Activated CD4-positive, alpha-beta T cell treated with anti-CD3 and anti-CD28 coated beads, Interleukin-2, amount 10 ng/mL, durations not matched to agents 24 days and 14 days (primary cell): ENCODE measurements at regions not wholly inside any gene's neighbourhood (a gene's known extent, or its start where the extent isn't known, plus 50 kb on each side); places are given as distances from the start of the nearest gene placed in this dataset.
"Not testable (repeated sequence)": the region's sequence is repeated elsewhere in the genome, so short reads cannot be mapped to it uniquely, and the experiment has no call there.

Experiments
- DNase-seq: peaks from one replicate; pipeline ENCODE4 v3.0.0; 2022
- H3K27ac Mint-ChIP-seq: one replicate; pipeline ENCODE4 v1.8.0; 2022; ENCODE audit warnings: mild to moderate bottlenecking, mixed read lengths
- H3K27me3 Mint-ChIP-seq: one replicate; pipeline ENCODE4 v1.8.0; 2022; ENCODE audit warnings: mixed read lengths
- H3K36me3 Mint-ChIP-seq: one replicate; pipeline ENCODE4 v1.8.0; 2022; ENCODE audit warnings: low read depth, mild to moderate bottlenecking, mixed read lengths
- H3K4me1 Mint-ChIP-seq: one replicate; pipeline ENCODE4 v1.8.0; 2021; ENCODE audit warnings: mixed read lengths
- H3K4me3 Mint-ChIP-seq: one replicate; pipeline ENCODE4 v1.8.0; 2022; ENCODE audit warnings: mild to moderate bottlenecking, moderate library complexity, mixed read lengths
- H3K9me3 Mint-ChIP-seq: one replicate; pipeline ENCODE4 v1.8.0; 2021; ENCODE audit warnings: mixed read lengths
- intact Hi-C: fragments of 100-400 bp; cut with micrococcal nuclease; formaldehyde crosslinking; loops from one replicate; pipeline ENCODE4 v1.15.1; 2023

DNA sequence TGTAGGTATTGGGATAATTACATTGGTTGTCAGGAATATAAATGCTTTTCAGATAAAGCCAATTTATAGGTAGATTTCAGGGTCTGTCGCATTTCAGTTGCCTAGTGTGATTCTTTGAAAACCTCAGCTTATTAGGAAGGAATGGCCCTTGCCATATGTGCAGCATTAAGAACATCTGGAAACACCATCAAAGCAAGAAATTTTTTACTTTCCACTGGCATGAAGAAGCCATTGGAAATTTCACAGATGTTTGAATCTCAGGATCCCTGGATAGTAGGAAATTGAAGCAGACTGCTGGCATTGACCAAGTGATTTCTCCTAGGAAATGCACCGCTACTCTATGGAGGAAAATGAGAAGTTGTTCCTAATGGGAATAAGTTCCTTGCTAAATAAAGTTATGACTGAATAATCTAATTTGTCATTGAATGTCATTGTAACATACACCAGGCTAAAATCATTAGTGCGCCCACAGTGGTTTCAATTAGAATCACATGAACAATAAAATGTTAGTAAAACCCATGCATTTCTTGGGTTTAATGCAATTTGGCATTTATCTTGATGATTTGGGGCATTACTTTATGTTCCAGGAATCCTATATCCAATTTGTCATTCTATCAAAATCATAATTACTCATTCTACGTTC, 950.1 kb downstream of the EPHA7 start:
- no peaks in the 10 kb centered on the region for H3K36me3 Mint-ChIP-seq
- DNase-seq, result no peak
- no peak overlapping the region for H3K4me3 Mint-ChIP-seq
- intact Hi-C loops, result no loop called here
- H3K27me3 Mint-ChIP-seq, result no peaks in the 10 kb centered on the region
- H3K4me1 Mint-ChIP-seq, result no peaks in the 10 kb centered on the region
- H3K9me3 Mint-ChIP-seq, result no peaks in the 10 kb centered on the region
- H3K27ac Mint-ChIP-seq, result no peak overlapping the region

DNA sequence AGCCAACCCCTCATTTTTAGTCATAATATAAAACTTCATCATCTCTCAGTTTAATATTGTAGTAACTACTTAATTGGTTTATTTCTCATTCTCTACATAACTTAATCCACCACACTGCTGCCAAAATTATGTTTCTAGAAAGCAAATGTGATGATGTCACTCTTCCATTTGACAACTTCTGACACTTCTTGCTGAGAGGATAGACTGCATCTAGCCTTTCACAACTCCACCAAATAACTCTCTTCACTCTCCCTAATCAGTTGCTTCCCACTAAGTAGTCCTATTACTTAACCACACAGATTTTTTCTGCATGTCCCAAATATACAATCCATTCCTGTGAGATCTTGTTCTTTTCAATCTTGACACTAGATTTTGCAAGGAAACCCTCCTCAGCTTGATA, 951.3 kb downstream of the EPHA7 start:
- DNase-seq, result no peak
- Mint-ChIP-seq H3K36me3 (no peaks in the 10 kb centered on the region), H3K4me3 (no peak overlapping the region), H3K9me3 (no peaks in the 10 kb centered on the region), H3K27ac (no peak overlapping the region), H3K4me1 (no peaks in the 10 kb centered on the region), H3K27me3 (no peaks in the 10 kb centered on the region)
- intact Hi-C loops, result no loop called here

DNA sequence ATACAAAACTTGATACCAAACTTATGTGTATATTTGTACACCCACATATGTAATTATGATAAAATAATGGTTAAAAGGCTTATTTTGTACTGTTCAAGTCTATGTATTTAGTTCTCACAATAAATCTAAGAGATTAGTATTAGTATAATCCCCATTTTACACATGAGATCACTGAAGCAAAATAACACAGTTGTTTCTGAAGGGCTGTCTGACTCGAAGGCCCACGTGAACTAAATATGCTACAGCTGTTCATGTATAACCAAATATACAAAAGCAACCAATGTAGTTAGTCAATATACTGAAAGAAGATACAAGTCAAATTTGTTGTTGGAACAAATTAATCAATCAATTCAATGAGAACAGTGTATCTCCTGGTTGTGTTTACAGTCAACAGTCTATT, 959.2 kb downstream of the EPHA7 start:
- no peak overlapping the region for H3K27ac Mint-ChIP-seq
- no peaks in the 10 kb centered on the region for H3K9me3 Mint-ChIP-seq
- H3K27me3 Mint-ChIP-seq, result no peaks in the 10 kb centered on the region
- DNase-seq, result no peak
- H3K36me3 Mint-ChIP-seq, result no peaks in the 10 kb centered on the region
- no peaks in the 10 kb centered on the region for H3K4me1 Mint-ChIP-seq
- intact Hi-C loops, result no loop called here
- no peak overlapping the region for H3K4me3 Mint-ChIP-seq

DNA sequence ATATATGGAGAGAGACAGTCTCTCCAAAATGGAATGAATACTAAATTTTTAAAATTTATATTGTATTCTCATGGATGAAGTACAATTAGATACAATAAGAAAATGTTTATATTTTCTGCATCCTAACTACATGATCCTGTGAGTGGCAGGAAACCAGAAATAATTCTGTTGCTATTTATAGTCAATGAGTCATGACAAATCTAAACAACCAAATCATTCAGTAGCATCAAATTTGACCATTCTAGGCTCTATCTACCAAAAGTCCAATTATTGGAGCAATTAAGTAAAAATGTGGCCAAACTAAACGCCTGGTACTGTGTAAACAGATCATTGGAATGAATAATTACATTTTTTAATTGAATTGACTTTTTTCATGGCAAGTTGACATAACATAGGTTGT, 959.8 kb downstream of the EPHA7 start:
- H3K27me3 Mint-ChIP-seq, result no peaks in the 10 kb centered on the region
- H3K4me1 Mint-ChIP-seq, result no peaks in the 10 kb centered on the region
- H3K27ac Mint-ChIP-seq, result no peak overlapping the region
- no peaks in the 10 kb centered on the region for H3K9me3 Mint-ChIP-seq
- intact Hi-C loops, result no loop called here
- H3K4me3 Mint-ChIP-seq, result no peak overlapping the region
- DNase-seq, result no peak
- H3K36me3 Mint-ChIP-seq, result no peaks in the 10 kb centered on the region

DNA sequence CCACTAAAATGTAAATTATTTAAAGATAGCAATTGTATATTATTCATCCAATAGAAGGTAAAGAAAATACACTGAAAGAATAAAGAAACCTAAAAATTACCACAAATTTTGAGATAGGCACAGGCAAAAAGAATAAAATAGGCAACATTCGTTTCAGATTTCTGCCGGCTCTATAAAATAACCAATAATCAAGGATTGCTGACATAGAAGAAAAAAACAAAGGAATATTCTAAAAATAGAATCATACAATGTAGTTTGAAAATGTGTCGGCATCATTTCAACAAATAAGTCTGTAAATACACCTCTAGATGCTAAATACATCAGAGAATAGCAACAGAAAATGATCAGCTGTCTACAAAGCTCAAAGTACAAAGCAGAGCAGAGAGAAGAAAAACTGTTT, 973.3 kb downstream of the EPHA7 start:
- no peaks in the 10 kb centered on the region for H3K4me1 Mint-ChIP-seq
- DNase-seq, result no peak
- H3K27ac Mint-ChIP-seq, result no peak overlapping the region
- intact Hi-C loops, result no loop called here
- peaks cover 4% of the 10 kb centered on the region for H3K9me3 Mint-ChIP-seq
- no peaks in the 10 kb centered on the region for H3K36me3 Mint-ChIP-seq
- no peak overlapping the region for H3K4me3 Mint-ChIP-seq
- no peaks in the 10 kb centered on the region for H3K27me3 Mint-ChIP-seq

DNA sequence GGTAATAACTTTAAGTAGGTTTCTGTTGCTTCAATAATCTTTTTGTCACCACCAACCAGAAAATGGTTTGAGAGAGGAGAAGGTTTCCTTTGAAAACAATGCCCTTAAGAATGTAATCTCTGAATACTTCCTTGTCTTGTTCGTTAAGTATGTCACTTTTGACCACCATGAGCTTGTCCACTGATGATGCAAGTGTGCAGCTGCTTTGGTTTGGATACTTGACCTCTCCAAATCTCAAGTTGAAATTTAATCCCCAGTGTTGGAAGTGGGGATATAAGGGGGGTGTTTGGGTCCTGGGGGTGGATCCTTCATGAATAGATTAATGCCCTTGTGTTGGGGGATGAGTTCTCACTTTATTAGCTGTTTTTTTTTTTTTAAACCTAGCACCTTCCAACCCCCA, 985.4 kb downstream of the EPHA7 start:
- Mint-ChIP-seq H3K36me3 (no peaks in the 10 kb centered on the region), H3K4me3 (no peak overlapping the region), H3K27me3 (no peaks in the 10 kb centered on the region)

DNA sequence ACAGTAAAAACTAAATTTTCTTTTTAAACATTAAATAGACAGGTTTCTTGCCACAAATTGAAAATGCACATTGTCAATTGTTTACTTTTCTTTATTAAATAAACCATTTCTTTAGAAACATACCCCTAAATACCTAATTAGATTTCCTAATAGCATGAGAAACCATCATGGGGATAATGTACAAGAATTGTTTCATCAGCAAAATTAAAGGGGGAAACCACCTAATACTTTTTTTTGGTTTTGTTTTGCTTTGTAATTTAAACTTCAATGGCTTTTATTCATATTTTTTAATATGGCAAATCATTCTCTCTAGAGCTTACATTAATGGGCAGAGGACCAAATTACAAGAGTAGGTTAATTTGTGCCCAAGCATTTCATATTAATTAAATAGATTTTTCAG, 987.9 kb downstream of the EPHA7 start:
- Mint-ChIP-seq H3K27ac (no peak overlapping the region), H3K4me3 (no peak overlapping the region), H3K36me3 (no peaks in the 10 kb centered on the region), H3K4me1 (no peaks in the 10 kb centered on the region), H3K27me3 (no peaks in the 10 kb centered on the region), H3K9me3 (no peaks in the 10 kb centered on the region)
- DNase-seq, result no peak
- intact Hi-C loops, result no loop called here

More for the DNA sequence above, 985.4 kb downstream of the EPHA7 start:
- Mint-ChIP-seq H3K27ac (no peak overlapping the region), H3K4me1 (no peaks in the 10 kb centered on the region), H3K9me3 (no peaks in the 10 kb centered on the region)
- no peak for DNase-seq
- intact Hi-C loops, result no loop called here

DNA sequence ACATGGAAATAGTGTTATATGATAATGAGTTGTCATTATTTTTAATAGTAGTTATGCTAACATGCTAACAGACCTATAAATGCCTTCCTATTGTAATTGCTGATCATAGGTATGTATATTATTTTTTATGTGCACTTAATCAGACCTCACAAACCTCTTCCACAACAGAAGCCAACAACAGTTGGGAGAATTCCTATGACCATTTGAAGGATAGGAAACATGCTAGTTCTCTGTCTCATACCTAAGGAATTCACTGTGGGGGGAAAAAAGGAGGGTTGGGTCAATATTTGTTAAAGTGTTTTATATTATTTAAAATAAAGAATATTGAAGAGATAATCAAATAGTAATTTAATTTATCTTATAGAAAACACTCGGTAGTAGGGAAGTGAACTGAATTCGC, 990.9 kb downstream of the EPHA7 start:
- intact Hi-C loops, result no loop called here
- no peaks in the 10 kb centered on the region for H3K36me3 Mint-ChIP-seq

DNA sequence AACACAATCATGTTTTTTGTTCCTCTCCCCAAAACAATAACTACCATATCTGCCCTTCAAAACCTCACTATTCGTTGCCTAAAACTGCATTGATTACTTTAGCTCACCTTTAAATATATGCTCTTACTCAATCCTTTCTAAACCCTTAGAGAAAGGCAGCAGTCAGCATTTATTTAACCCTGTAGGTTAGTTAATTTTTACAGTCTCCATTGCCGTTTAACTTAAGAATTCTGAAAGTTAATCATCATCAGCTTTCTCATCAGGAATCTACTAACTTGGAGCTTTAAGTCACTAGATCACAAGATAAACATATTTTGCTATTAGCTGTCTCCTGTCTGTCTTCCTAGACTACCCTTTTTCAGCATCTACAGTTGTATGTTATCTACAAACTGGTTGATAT, 991.9 kb downstream of the EPHA7 start:
- Mint-ChIP-seq H3K4me3 (no peak overlapping the region), H3K27me3 (no peaks in the 10 kb centered on the region), H3K9me3 (no peaks in the 10 kb centered on the region), H3K4me1 (no peaks in the 10 kb centered on the region), H3K27ac (no peak overlapping the region), H3K36me3 (no peaks in the 10 kb centered on the region)
- intact Hi-C loops, result no loop called here
- DNase-seq, result no peak

More for the DNA sequence above, 990.9 kb downstream of the EPHA7 start:
- Mint-ChIP-seq H3K9me3 (no peaks in the 10 kb centered on the region), H3K4me1 (no peaks in the 10 kb centered on the region), H3K27me3 (no peaks in the 10 kb centered on the region), H3K27ac (no peak overlapping the region), H3K4me3 (no peak overlapping the region)
- no peak for DNase-seq

DNA sequence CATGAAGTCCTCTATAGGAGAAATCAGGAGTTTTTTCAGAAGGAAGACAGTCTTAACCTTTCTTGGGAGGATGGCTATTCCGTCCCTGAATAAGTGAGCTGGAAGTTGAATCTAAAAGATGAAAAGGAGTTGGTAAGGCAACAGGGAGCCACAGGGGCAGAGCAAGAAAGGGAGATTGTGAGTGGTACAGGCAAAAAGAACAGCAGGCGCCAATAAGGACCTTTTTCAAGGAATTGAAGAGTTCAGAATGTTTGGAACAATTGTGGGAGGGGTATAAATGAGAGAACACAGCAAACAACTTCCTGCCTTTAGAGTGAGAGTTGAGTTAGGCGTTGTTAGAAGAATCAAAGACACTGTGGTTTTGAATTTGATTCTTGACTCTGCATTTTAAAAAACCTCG, 1003.7 kb downstream of the EPHA7 start:
- H3K36me3 Mint-ChIP-seq, result no peaks in the 10 kb centered on the region
- peaks cover 3% of the 10 kb centered on the region for H3K9me3 Mint-ChIP-seq
- H3K27me3 Mint-ChIP-seq, result no peaks in the 10 kb centered on the region
- intact Hi-C loops, result no loop called here
- H3K27ac Mint-ChIP-seq, result no peak overlapping the region
- no peaks in the 10 kb centered on the region for H3K4me1 Mint-ChIP-seq
- no peak for DNase-seq
- no peak overlapping the region for H3K4me3 Mint-ChIP-seq

DNA sequence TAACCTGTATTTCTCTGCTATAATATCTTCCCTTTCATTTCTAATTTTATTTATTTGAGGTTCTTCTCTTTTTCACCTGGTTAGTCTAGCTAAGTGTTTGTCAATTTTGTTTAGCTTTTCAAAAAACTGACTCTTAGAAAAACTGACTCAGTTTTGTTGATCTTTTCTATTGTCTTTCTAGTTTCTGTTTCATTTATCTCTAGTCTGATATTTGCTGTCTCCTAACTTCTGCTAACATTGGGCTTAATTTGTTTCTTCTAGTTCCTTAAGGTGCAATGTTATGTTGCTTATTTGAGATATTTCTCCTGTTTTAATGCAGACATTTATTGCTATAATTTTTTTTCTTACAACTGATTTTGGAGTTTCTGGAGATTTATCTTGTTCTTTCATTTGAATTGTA, 1011.0 kb downstream of the EPHA7 start:
- intact Hi-C loops, result no loop called here
- no peaks in the 10 kb centered on the region for H3K27me3 Mint-ChIP-seq
- no peaks in the 10 kb centered on the region for H3K36me3 Mint-ChIP-seq
- peaks cover 3% of the 10 kb centered on the region for H3K9me3 Mint-ChIP-seq
- no peak overlapping the region for H3K4me3 Mint-ChIP-seq
- H3K4me1 Mint-ChIP-seq, result no peaks in the 10 kb centered on the region
- no peak overlapping the region for H3K27ac Mint-ChIP-seq
- DNase-seq, result no peak

DNA sequence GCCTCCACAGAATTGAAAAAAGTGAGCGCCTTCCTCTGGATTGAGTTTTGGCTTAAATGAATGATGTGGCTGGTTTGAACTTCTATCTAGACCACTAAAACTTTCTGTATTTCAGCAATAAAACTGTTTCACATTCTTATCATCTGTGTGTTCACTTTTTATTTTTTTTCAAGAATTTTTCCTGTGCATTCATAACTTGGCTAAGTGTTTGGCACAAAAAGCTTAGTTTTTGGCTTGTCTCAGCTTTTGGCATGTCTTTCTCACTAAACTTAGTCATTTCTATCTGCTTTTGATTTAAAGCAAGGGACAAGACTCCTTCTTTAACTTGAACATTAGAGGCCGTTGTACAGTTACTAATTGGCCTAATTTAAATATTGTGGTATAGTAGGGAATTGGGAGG, 1015.1 kb downstream of the EPHA7 start:
- peaks cover 3% of the 10 kb centered on the region for H3K9me3 Mint-ChIP-seq
- H3K27me3 Mint-ChIP-seq, result no peaks in the 10 kb centered on the region
- no peaks in the 10 kb centered on the region for H3K4me1 Mint-ChIP-seq
- no peak overlapping the region for H3K27ac Mint-ChIP-seq
- no peaks in the 10 kb centered on the region for H3K36me3 Mint-ChIP-seq
- no peak overlapping the region for H3K4me3 Mint-ChIP-seq
- no peak for DNase-seq
- intact Hi-C loops, result no loop called here

DNA sequence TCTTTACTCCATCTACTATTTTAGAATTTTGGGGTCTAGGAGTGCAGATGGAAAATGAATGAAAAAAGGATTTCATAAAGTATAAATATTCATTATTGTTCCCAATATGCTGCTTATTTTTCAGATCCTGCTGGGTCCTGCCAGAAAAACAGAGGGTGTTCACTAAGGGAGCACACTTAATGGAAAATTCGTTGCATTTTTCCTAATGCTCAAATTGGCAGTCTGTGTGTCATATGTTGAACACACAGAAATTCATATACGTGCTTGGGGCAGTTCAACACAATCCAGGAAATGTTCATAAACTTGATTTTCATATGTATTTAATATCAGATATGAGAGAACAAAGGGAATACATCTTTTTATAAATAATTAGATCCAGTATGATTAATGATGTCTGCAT, 1019.4 kb downstream of the EPHA7 start:
- intact Hi-C loops, result no loop called here
- H3K4me3 Mint-ChIP-seq, result no peak overlapping the region
- no peaks in the 10 kb centered on the region for H3K27me3 Mint-ChIP-seq
- no peaks in the 10 kb centered on the region for H3K4me1 Mint-ChIP-seq
- no peak for DNase-seq
- H3K27ac Mint-ChIP-seq, result no peak overlapping the region
- H3K36me3 Mint-ChIP-seq, result no peaks in the 10 kb centered on the region
- no peaks in the 10 kb centered on the region for H3K9me3 Mint-ChIP-seq

DNA sequence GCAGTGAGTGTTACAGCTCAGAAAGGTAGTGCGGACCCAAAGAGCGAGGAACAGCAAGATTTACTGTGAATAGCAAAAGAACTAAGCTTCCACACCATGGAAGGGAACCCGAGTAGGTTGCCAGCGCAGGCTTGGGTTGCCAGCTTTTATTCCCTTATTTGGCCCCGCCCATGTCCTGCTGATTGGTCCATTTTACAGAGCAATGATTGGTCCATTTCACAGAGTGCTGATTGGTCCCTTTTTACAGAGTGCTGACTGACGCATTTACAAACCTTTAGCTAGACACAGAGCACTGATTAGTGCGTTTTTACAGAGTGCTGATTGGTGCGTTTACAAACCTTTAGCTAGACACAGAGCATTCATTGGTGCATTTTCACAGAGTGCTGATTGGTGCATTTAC, 1030.7 kb downstream of the EPHA7 start:
- H3K9me3 Mint-ChIP-seq, H3K4me1 Mint-ChIP-seq, H3K4me3 Mint-ChIP-seq, intact Hi-C loops, H3K27ac Mint-ChIP-seq, H3K27me3 Mint-ChIP-seq, H3K36me3 Mint-ChIP-seq, DNase-seq: not testable (repeated sequence)

DNA sequence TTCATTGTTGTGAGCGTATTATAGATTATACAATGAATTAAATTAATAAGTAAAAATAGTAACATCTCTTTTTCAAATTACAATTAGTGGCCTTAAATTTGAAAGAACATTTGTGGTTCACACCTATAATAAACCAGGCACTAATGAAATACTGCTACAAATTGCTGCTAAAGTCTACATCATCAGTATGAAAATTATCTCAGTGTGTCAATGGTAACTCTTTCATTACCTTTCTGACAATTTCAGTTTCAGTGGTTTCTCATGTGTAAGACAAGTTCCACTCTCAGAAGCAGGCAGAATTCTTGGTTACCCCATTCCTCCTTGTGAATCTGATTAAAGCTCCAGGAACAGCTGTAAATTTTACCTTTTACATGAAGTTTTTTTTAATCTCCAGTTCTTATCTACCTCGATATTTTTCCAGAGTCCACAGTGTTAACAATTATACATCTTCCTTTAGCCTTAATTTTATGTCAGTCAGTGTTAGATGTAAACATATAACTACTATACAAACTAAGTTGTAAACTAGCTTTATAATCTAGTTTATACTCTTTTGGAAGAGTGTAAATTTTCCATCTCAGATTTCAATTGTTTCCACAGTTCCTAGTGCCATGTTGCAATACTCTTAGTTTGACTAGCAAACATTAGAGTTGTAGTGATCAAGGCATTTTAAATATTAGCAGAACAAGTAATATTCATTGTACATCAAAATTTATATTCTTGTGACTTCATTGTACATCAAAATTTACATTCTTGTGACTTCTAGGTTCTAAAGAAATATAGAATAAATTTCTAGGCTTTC, 1038.4 kb downstream of the EPHA7 start:
- intact Hi-C loops, result no loop called here
- H3K27ac Mint-ChIP-seq, result no peak overlapping the region
- no peak for DNase-seq
- no peaks in the 10 kb centered on the region for H3K36me3 Mint-ChIP-seq
- H3K27me3 Mint-ChIP-seq, result no peaks in the 10 kb centered on the region
- H3K4me3 Mint-ChIP-seq, result no peak overlapping the region
- no peaks in the 10 kb centered on the region for H3K4me1 Mint-ChIP-seq
- no peaks in the 10 kb centered on the region for H3K9me3 Mint-ChIP-seq
